Epithelial cell of esophagus (primary cell): ENCODE measurements at regions not wholly inside any gene's neighbourhood (a gene's known extent, or its start where the extent isn't known, plus 50 kb on each side); places are given as distances from the start of the nearest gene placed in this dataset.

Source experiments
- DNase-seq: peaks from one replicate; pipeline ENCODE4 v3.0.0; 2010; ENCODE audit warnings: low read depth
- H3K4me3 ChIP-seq: 2 replicates; pipeline ENCODE4 v1.5.1; 2011; ENCODE audit warnings: mild to moderate bottlenecking, low read length, control low read depth
- CTCF ChIP-seq: IDR thresholded peaks from 2 replicates; pipeline ENCODE4 v1.5.1; 2011; ENCODE audit warnings: low read depth, mild to moderate bottlenecking, low read length, control low read depth, inconsistent platforms; ENCODE audit not compliant: insufficient read depth; ENCODE audit errors: missing control alignments

- no peak overlapping the region for H3K4me3 ChIP-seq
- TF ChIP-seq CTCF, result no peak
- peak; percentile 86 for DNase-seq
These were observed 344.1 kb downstream of the NR2F1-AS1 start for GRCh38 chr5:93236807-93237421.

GRCh38 chr5:93235761-93236160, 345.3 kb downstream of the NR2F1-AS1 start:
- TF ChIP-seq CTCF, result no peak
- no peak overlapping the region for H3K4me3 ChIP-seq
- DNase-seq, result no peak

GRCh38 chr5:93226202-93226735, 354.8 kb downstream of the NR2F1-AS1 start:
- no peak for DNase-seq
- no peak for TF ChIP-seq CTCF
- no peak overlapping the region for H3K4me3 ChIP-seq

GRCh38 chr5:93225748-93226147, 355.3 kb downstream of the NR2F1-AS1 start:
- TF ChIP-seq CTCF, result no peak
- no peak for DNase-seq
- no peak overlapping the region for H3K4me3 ChIP-seq

- peak; percentile 2 for DNase-seq
- no peak for TF ChIP-seq CTCF
- H3K4me3 ChIP-seq, result no peak overlapping the region
These were observed 356.4 kb downstream of the NR2F1-AS1 start for GRCh38 chr5:93224624-93225023.

GRCh38 chr5:93221773-93222172, 359.2 kb downstream of the NR2F1-AS1 start:
- TF ChIP-seq CTCF, result no peak
- H3K4me3 ChIP-seq, result no peak overlapping the region
- DNase-seq, result no peak

- TF ChIP-seq CTCF, result no peak
- no peak for DNase-seq
These were observed 360.6 kb downstream of the NR2F1-AS1 start for GRCh38 chr5:93220431-93220830.

More at GRCh38 chr5:93220431-93220830, 360.6 kb downstream of the NR2F1-AS1 start:
- H3K4me3 ChIP-seq, result no peak overlapping the region
